ENCODE measurements at regions not wholly inside any gene's neighbourhood (a gene's known extent, or its start where the extent isn't known, plus 50 kb on each side); places are given as distances from the start of the nearest gene placed in this dataset.
"Not testable (repeated sequence)": the region's sequence is repeated elsewhere in the genome, so short reads cannot be mapped to it uniquely, and the experiment has no call there.

GRCh38 chr20:43836790-43837189 lies 77.9 kb upstream of the TOX2 start:
- DNase-seq = no peak

- no peak for DNase-seq
Measured at GRCh38 chr20:43835944-43836508, 78.6 kb upstream of the TOX2 start.

GRCh38 chr20:43833511-43834395 lies 80.9 kb upstream of the TOX2 start:
- no peak for DNase-seq

DNA sequence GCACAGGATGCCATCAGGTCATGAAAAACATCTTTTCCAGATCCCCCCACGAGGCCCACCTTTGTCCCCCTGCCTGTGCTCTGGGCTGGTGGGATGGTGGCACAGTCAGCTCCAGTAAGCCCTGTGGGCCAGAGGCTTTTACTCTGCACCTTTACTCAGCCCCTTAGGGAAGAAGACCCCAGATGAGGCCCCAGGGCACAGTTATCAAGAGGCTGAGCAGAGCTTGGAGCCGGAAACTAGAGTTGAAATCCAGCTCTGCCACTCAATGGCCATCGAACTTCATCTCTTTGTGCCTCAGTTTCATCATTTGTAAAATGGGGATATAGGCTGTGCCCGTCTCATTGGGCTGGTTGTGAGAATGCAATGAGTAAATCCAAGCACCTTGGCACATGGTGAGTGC lies 81.7 kb upstream of the TOX2 start:
- no peak for DNase-seq

DNA sequence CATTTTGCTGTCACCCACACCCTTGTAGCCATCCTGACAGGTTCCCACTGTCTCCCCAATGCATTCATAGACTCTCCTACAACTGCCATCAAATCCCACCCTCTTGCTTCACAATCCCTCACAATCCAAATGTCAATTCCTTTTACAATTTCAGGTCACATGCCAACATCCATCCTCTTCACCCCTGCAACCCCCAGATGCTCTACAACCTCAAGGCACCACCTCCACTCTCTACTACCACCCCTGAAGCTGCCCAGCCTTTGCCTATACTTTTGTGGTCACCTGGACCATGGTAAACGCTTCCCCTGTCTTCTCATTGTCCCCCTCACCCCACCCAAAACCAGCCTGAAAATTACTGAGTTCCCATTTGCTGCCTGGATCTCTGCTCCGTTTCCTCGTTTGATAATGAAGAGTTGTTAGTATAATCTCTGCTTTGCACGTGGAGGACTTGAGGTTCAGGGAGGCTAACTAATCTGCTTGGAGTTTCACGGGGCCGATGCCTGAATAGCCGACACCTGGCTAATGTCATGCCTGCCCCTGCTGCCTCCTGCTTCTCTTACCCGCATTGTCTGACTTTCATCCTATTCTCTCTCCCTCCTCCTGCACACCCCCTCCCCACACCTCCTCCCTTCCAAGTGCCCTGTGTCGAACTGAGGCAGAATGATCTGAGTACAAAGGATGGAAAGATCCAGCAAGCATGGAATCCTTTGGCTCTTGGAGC lies 82.4 kb upstream of the TOX2 start:
- DNase-seq = no peak

GRCh38 chr20:43831481-43832065 lies 83.1 kb upstream of the TOX2 start:
- no peak for DNase-seq

- DNase-seq = no peak
Measured at GRCh38 chr20:43830883-43831282, 83.8 kb upstream of the TOX2 start.

DNA sequence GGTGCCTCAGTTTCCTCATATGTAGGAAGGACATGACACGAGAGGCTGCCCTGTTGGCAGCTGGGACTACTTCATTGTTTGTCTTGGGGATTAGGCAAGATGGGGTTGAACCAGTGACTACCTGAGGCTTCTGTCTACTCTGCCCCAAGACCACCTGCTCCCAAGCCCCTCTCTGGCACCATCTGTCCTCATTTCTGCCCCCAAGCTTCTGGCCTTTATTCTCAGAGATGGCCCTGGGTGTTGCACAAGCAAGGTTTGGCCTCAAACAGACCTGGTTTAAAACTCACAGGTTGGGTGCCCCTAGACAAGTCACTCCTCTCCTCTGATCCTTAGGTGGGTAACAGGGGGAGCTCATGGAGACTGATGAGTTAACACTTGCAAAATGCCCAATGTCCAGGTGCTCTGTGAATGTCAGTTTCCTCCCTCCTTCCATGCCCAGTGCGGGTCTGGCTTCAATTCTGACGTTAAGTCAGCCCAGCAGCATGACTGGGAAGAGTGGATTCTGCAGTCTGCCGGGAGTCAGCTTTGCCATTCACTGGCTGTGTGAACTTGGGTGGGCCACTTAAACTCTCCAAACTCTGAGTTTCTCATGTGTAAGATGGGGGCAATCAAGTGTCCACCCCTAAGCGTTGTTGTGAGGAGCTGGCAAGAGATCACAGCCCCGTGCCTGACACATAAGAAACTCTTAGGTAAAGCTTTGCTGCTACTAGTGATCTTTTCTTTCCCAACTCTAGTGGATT lies 84.5 kb upstream of the TOX2 start:
- DNase-seq = no peak

- no peak for DNase-seq
Measured at GRCh38 chr20:43827940-43828562, 86.6 kb upstream of the TOX2 start.

DNA sequence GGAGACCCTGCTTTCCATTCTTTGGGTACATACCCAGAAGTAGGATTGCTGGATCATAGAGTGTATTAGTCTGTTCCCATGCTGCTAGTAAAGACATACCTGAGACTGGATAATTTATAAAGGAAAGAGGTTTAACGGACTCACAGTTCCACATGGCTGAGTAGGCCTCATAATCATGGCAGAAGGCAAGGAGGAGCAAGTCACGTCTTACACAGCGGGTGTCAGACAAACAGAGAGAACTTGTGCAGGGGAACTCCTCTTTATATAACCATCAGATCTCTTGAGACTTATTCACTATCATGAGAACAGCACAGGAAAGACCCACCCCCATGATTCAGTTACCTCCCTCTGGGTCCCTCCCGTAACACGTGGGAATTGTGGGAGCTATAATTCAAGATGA lies 87.7 kb upstream of the TOX2 start:
- not testable (repeated sequence) for DNase-seq

- no peak for DNase-seq
Measured at GRCh38 chr20:43825581-43825980, 89.1 kb upstream of the TOX2 start.

DNA sequence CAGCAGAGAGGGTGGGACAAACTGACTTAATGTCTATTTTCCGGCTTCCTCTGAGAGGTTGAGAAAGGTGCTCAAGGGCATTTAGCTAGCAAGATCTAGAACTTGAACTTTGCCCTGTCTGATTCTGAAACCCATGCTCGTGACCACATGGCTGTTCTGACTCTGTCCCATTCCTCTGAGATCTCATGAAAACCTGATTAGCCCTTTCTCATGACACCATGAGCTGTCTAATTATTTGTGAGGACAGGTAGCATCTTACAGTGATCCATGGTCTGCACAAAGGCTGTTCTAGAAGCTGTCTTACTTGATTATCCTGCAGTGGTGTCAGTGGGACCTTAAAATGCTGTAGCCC lies 89.6 kb upstream of the TOX2 start:
- DNase-seq = no peak

GRCh38 chr20:43824309-43825050 lies 90.2 kb upstream of the TOX2 start:
- peak in 1 of 2 experiments; percentile 23 for DNase-seq

DNA sequence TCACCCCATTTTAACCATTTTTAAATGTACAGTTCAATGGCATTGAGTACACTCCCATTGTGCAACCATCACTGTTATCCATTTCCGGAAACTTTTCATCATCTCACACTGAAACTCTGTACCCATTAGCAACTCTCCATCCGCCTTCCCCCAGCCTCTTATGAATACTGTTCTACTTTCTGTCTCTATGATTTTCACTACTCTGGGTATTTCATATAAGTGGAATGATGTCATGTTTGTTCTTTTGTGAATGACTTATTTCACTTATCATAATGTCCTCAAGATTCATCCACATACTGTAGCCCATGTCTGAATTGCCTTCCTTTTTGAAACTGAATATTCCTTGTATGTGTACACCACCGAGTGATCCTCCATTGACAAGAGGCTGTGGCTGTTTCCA lies 92.9 kb upstream of the TOX2 start:
- no peak for DNase-seq

DNA sequence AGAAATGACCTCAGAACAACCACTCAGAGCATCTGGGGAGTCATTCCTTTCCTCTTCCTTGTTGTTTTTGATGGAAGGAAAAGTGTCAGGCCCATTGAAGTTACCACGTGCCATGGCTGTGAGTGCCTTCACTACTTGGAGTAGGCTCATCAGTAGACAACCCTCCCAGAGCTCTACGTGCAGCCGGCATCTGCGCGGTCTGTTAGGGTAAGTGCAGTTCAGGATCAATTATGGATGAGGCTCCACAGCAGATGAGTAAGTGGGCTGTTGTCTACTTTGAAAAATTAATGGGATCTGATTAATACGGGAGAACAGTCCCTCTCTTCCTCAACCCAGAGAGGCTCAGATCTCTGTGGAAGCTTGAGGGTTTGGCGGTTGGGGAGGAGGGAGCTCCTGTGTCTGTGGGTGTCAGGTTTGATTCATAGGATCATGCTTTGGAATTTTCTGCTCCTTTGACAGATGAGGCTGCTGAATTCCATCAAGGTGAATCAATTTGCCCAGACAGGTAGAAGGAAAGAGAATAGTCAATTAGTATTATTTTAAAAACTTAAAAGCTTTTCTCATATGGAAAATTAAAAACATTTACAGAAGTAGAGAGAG lies 93.8 kb upstream of the TOX2 start:
- no peak for DNase-seq

GRCh38 chr20:43812216-43812615 lies 85.4 kb upstream of the GTSF1L start:
- no peak for DNase-seq

DNA sequence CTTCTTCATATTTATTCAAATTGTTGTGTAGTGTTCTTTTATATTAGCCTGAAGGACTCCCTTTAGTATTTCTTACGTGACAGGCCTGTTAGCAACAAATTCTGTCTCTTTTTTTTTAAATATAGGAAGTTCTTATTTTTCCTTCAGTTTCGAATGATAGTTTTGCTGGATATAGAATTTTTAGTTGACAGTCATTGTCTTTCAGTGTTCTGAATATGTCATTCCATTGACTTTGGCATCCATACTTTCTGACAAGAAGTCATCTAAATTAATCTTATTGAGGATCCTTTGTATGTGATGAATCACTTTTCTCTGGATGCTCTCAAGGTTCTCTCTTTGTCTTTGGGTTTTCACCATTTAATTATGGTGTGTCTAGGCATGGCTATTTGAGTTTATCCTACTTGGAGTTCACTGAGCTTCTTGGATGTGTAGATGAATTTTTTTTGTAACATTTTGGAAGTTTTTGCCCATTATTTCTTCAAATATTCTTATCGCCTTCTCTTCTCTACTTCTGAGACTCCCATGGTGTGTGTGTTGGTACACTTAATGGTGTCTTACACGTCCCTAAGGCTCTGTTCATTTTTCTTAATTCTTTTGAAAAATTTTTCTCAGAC lies 82.5 kb upstream of the GTSF1L start:
- no peak for DNase-seq

DNA sequence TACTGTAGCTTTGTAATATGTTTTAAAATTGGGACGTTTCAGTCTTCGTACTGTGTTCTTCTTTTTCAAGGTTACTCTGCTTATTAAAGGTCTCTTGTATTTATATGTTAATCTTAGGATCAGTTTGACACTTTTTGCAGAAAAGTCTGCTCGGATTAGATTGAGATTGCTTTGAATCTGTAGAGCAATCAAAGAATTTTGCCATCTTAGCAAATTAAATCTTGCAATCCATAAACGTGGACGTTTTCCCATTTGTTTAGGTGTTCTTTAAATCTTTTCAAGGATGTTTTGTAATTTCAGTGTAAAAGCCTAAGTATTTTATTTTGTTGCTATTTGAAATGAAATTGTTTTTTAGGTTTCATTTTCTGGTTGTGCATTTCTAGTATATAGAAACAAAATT lies 78.0 kb upstream of the GTSF1L start:
- DNase-seq = no peak

GRCh38 chr20:43803276-43803675 lies 76.5 kb upstream of the GTSF1L start:
- DNase-seq = no peak

GRCh38 chr20:43800186-43800585 lies 73.4 kb upstream of the GTSF1L start:
- no peak for DNase-seq

DNA sequence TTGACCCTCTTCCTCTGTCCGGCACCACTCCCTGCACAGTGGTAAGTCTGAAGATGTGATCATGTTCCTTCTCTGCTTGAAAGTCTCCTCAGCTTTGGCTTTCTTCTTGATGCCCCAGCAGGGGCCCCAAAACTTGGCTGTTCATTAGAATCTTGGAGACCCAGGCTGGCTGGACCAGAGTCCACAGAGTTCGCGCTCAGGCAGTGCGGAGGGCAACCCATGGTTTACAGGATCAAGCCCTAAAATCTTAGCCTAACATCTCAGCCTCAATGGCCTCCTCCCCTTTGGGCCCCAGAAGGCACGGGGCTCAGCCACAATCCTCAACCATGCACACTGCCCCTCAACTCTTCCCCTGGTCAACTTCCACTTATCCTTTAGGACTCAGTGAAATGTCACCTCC lies 72.9 kb upstream of the GTSF1L start:
- DNase-seq = no peak

Data from SHP77 (cell line).